ENCODE measurements at regions not wholly inside any gene's neighbourhood (a gene's known extent, or its start where the extent isn't known, plus 50 kb on each side); places are given as distances from the start of the nearest gene placed in this dataset.

DNA sequence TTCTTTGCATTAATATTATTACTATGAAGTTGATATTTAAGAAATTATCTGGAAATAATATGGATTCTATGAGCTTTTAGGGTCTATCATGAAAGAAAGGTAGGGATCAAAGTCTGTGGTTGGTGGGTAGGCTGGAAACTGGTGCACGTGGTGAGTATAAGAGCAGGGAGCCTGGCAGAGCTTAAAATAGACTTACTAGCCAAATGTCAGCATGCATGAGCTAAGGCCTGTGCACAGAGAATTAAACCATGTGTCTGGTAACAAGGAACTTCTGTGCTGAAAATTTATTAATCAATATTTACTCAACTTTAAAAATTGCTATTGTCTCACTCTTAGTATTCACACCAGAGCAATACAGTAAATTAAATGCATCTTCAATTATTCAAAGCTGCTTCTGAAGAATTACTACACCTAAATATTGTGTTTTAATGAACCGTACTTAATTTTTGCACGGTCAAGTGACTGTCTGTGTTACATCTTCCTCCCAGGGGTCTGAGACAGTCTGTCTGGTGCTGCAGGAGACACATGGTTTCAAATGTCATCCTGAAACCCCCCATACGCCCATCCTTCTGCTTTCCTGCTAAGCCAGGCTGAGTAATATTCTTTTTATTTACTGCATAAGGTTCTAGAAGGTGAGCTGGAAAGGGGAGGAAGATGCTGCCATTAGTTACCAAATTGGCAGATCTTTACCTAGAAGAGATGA is 161.0 kb upstream of the NLRP1 start:
- TF ChIP-seq, protein P1, sequence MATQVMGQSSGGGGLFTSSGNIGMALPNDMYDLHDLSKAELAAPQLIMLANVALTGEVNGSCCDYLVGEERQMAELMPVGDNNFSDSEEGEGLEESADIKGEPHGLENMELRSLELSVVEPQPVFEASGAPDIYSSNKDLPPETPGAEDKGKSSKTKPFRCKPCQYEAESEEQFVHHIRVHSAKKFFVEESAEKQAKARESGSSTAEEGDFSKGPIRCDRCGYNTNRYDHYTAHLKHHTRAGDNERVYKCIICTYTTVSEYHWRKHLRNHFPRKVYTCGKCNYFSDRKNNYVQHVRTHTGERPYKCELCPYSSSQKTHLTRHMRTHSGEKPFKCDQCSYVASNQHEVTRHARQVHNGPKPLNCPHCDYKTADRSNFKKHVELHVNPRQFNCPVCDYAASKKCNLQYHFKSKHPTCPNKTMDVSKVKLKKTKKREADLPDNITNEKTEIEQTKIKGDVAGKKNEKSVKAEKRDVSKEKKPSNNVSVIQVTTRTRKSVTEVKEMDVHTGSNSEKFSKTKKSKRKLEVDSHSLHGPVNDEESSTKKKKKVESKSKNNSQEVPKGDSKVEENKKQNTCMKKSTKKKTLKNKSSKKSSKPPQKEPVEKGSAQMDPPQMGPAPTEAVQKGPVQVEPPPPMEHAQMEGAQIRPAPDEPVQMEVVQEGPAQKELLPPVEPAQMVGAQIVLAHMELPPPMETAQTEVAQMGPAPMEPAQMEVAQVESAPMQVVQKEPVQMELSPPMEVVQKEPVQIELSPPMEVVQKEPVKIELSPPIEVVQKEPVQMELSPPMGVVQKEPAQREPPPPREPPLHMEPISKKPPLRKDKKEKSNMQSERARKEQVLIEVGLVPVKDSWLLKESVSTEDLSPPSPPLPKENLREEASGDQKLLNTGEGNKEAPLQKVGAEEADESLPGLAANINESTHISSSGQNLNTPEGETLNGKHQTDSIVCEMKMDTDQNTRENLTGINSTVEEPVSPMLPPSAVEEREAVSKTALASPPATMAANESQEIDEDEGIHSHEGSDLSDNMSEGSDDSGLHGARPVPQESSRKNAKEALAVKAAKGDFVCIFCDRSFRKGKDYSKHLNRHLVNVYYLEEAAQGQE (IDR thresholded peaks at IDR 0.05; ENCODE audit: insufficient read depth in 1 of 2, low read depth in 2 of 2, low read length in 2 of 2), result no peak
- TF ChIP-seq TAF1 (IDR thresholded peaks at IDR 0.05; ENCODE audit: borderline replicate concordance, insufficient read depth, low read length) (no peak), FOXP2 (optimal IDR thresholded peaks at IDR 0.05; ENCODE audit: borderline replicate concordance, extremely low read depth, extremely low read length, insufficient read depth) (no peak), SIN3A (IDR thresholded peaks at IDR 0.05; ENCODE audit: borderline replicate concordance, insufficient read depth, low read length) (no peak), POLR2AphosphoS5 (IDR thresholded peaks at IDR 0.05; ENCODE audit: low read depth, low read length) (no peak)

GRCh38 chr17:5747276-5747675 is 163.0 kb upstream of the NLRP1 start:
- no peak for TF ChIP-seq POLR2AphosphoS5 (IDR thresholded peaks at IDR 0.05; ENCODE audit: low read depth, low read length)
- no peak for TF ChIP-seq FOXP2 (optimal IDR thresholded peaks at IDR 0.05; ENCODE audit: borderline replicate concordance, extremely low read depth, extremely low read length, insufficient read depth)
- TF ChIP-seq, protein P1 (IDR thresholded peaks at IDR 0.05; ENCODE audit: insufficient read depth in 1 of 2, low read depth in 2 of 2, low read length in 2 of 2), result no peak
- no peak for TF ChIP-seq TAF1 (IDR thresholded peaks at IDR 0.05; ENCODE audit: borderline replicate concordance, insufficient read depth, low read length)
- no peak for TF ChIP-seq SIN3A (IDR thresholded peaks at IDR 0.05; ENCODE audit: borderline replicate concordance, insufficient read depth, low read length)

- TF ChIP-seq SIN3A (IDR thresholded peaks at IDR 0.05; ENCODE audit: borderline replicate concordance, insufficient read depth, low read length) (no peak), TAF1 (IDR thresholded peaks at IDR 0.05; ENCODE audit: borderline replicate concordance, insufficient read depth, low read length) (no peak), FOXP2 (optimal IDR thresholded peaks at IDR 0.05; ENCODE audit: borderline replicate concordance, extremely low read depth, extremely low read length, insufficient read depth) (no peak), POLR2AphosphoS5 (IDR thresholded peaks at IDR 0.05; ENCODE audit: low read depth, low read length) (no peak)
- TF ChIP-seq, protein P1 (IDR thresholded peaks at IDR 0.05; ENCODE audit: insufficient read depth in 1 of 2, low read depth in 2 of 2, low read length in 2 of 2), result no peak
These were observed 163.7 kb upstream of the NLRP1 start for GRCh38 chr17:5747964-5748363.

DNA sequence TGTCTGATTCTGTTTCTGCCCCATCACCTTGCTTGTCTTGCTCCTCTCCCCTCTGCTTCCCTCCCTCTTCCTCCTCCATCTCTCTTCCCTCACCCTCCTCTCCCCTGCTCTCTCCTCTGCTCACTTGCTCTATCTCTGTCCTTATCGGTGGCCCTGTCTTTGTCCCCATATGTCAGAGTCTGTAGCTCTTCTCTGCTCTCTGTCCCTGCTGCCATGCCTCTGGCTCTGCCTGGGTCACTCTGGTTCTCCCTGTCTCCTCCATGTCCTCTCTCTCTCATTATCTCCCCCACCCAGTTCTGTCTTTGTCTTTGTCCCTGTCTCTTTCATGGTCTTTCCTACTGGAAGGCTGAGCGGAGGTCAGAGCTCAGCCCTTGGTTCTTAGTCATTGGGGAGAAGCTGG is 169.1 kb upstream of the NLRP1 start:
- TF ChIP-seq, protein P1 (IDR thresholded peaks at IDR 0.05; ENCODE audit: insufficient read depth in 1 of 2, low read depth in 2 of 2, low read length in 2 of 2), result no peak
- TF ChIP-seq SIN3A (IDR thresholded peaks at IDR 0.05; ENCODE audit: borderline replicate concordance, insufficient read depth, low read length), result no peak
- no peak for TF ChIP-seq FOXP2 (optimal IDR thresholded peaks at IDR 0.05; ENCODE audit: borderline replicate concordance, extremely low read depth, extremely low read length, insufficient read depth)
